OCI-LY3 (cell line): ENCODE measurements at regions not wholly inside any gene's neighbourhood (a gene's known extent, or its start where the extent isn't known, plus 50 kb on each side); places are given as distances from the start of the nearest gene placed in this dataset.

Source experiments
- CTCF ChIP-seq: fragments of 200-600, 300-600 bp; sonication (generic); IDR thresholded peaks from 2 replicates; pipeline ENCODE4 v1.5.1; 2014; ENCODE audit warnings: antibody characterized with exemption, low read length, low read depth
- EZH2phosphoT487 ChIP-seq: fragments of 200-600 bp; shearing (Covaris generic); IDR thresholded peaks from 2 replicates; pipeline ENCODE4 v1.6.1; 2018; ENCODE audit warnings: antibody characterized with exemption, mixed run types, low read depth

- TF ChIP-seq CTCF (no peak), EZH2phosphoT487 (no peak)
Measured at GRCh38 chr6:134674562-134674961, 275.3 kb downstream of the ALDH8A1 start.
